GM21786 (cell line): ENCODE measurements at regions not wholly inside any gene's neighbourhood (a gene's known extent, or its start where the extent isn't known, plus 50 kb on each side); places are given as distances from the start of the nearest gene placed in this dataset.
"Not testable (repeated sequence)": the region's sequence is repeated elsewhere in the genome, so short reads cannot be mapped to it uniquely, and the experiment has no call there.

Source experiments
- ATAC-seq: cut with Tn5 transposase; IDR thresholded peaks from one replicate; pipeline ENCODE4 v1.9.1; 2021; ENCODE audit not compliant: unreplicated experiment

DNA sequence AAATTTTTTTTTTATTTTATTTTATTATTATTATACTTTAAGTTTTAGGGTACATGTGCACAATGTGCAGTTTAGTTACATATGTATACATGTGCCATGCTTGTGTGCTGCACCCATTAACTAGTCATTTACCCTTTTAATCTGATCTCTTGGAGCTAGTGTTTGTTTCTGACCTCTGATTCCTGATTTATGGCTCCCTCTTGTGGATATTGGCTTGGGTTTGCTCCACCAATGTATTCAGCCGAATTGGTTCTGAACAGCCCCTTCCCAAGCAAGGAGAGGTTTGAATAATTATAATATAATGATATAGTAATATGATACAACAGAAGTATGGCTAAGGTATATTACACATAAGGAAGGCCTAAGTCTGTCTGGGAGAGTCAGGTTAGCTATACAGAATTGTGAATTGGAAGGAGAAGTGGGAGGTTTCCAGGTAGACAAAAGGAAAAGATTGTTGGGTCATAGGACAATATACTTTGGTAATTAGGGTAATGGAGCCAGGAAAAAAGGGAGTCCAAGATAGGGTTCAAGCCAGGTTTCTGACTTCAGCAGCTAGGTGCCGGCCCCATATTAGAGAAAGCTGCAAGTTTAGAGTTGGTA, 53.1 kb upstream of the HMCN1 start:
- ATAC-seq, result peak; percentile 80

DNA sequence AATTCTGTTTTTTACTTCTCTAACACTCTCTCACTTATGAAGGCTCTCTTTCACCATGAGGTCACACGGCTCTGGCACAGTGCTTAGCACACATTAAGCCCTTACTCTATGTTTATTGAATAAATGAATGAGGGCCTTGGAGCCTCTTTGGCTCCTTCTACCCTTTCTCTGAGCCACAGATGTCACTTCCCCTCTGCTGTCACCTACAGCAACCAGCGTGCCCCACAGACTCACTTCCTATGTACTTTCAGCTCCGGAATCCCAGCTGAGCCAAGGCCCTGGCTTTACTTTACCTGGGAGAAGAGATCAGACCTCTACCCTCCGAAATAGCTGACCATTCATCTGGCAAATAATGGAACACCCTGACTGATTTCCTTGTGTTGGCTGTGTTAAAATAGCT, 53.7 kb upstream of the HMCN1 start:
- no peak for ATAC-seq

DNA sequence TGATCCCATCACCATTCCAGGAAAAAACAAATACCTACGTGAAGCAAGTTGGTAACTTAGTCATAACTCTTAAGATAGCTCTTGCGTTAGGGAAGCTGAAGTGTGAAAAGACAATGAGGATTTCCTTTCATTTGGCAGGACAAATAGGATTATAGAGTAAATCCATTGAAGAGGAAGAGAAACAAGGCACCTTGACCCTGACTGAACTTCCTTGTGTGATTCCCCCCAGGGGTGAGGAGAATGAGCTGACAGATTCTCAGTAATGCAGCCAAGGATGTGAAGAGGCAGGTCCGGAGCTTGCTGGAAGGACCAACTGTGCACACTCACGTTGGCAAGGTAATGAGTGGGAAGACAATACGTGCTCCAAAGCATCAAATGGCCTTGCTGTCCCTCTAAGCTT, 55.0 kb upstream of the HMCN1 start:
- ATAC-seq, result no peak

DNA sequence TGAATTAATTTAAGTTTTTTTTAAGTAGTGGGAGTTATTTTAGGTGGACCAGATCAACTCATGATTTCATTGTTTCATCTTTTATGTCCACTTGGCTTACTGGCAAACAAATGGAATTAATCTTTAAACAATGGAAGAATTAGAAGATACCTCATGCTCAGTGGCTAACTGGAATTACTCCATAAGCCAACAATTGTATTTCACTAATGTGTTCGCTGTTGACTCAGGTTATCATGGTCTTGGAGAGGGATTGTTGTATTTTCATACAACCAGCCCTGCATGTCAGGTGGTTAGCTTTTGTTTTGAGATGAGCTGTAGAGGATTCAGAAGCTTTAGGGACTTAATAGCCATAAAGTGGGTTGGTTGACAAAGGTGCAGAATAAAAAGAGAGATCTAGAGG, 57.2 kb upstream of the HMCN1 start:
- no peak for ATAC-seq

DNA sequence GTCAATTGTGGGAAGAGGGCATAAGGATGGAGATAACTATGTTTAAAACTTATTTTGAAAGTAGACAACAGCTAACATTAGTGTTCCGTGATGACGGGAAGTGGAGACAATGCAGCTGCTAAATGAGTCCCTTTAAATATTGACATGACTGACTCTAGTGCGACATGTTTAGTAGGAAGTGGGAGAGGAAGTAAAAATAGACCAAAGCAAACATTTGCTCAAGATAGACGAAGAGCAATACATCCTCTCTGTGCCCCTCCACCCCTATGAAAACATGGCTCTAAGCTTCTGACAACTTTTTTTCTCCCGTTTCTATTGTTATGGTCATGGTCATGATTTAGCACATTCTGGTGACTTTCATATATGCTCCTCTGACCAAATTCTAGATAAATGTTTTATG, 60.0 kb upstream of the HMCN1 start:
- ATAC-seq, result peak; percentile 70

DNA sequence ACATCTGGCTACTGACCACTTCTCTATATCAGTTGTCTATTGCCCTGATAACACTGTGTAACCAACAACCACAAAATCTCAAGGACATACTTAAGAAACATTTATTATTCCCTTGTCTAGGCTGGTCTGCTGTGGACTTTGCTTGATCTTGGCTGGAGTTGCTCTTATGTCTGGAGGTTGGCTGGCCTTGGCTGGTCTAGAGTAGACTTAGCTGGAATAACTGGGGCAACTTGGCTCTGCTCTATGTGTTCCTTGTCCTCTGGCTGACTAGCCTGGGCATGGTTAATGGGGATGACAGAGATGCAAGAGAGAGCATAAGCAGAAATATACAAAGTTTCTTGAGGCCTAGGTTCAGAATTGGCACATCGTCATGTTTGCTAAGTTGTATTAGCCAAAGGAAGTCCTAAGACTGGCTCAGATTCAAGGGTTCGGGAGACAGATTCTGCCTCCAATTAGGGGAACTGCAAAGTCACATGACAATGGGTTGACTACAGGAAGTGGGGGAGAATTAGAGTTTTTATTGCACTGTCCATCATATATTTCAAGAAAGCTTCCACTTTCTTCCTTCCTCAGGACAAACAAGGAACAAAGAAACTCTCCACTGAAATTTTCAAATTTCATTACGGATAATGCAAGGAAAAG, 61.4 kb upstream of the HMCN1 start:
- ATAC-seq, result no peak

DNA sequence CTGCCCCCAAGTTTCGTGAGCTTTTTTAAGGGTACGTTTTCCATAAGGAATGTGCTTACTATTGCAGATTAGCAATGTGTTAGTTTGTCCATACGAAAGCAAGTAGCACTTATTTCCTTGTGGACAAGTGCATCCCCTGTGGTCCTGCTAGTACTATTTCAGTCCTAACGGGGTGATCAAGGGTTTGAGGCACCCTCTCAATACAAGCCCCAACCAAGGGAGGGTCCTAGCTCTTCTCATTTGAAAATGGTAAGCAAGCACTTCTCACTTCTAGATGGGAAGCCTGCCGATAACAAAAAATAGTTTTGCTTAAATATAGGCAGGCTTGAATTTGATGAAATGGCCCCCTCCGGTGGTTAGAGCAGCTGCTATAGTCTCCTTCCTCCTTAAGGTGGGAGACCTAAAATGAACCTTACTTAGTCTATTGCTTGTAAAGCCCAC, 64.0 kb upstream of the HMCN1 start:
- ATAC-seq, result no peak

DNA sequence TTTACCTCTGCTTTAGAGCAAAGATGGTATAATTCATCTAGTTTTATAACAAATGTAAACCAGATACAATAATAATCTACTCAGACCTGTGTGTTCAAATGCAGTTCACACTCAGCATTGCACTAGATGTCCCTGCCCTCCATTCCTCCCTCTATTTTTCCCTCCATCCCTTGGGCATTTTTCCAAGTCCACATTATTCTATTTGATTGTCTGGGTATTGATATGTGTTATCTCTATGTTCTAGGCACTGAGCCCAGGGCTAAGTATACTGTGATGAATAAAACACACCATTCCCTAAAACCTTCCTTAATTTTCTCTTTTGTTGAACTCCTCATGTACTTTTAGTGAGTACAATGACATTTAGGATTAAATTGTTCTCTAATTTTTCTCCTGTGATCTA, 66.2 kb upstream of the HMCN1 start:
- no peak for ATAC-seq

DNA sequence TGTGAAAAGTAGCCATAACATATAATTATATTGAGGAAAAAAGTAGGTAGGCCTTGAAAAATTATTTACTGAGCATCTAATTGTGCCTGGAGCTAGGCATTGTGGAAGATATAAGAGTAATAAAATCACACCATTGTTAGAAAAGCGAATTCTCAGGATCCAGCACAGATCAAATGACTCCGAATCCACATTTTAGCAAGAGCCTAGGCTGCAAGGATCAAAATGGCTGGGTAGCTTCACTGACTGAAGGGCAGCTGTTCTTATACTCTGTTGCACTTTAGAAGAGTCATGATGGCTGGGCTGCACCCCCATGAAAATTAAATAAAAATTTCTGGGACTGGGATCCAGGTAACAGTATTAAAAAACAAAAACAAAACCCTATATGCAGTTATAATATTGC, 67.6 kb upstream of the HMCN1 start:
- ATAC-seq, result no peak

DNA sequence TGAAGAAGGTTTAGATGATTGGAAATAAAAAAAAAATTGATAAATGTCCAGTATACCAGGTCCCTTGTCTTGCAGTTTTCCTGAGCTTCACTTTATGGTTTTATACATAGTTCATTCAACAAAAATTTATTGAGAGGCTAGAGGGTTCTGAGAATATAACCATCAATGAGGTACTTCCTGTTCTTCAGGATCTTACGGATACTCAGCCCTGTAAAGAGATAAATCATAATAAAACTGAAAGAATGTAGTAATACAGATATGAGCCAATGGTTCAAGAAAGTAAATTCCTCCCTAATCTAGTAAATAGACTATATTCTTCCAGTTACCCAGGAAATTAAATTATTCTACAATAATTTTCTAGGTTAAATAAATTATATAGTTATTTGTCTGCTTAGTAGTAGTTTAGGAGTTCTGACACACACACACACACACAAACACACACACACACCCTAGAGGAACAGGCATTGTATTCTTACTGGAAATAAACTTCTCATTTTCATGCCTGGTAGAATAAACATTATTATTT, 70.4 kb upstream of the HMCN1 start:
- no peak for ATAC-seq

DNA sequence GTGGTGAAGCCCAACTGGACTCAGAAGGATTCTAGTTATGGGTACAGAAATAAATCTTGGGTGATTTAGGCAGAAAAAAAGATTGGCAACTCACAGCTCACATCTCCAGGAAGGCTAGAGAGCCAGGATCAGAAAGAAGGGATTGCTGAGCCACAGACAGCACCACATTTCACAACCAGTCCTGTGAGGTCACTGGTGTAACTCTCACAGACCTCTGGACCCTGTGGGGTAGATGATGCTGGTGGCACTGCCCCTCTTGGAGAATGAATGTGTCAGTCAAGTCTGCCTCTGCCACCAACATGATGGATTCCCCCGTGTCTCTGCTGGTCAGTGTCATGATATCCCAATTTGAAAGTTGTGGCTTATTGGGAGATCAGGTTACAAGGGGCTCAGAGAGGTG, 70.9 kb upstream of the HMCN1 start:
- no peak for ATAC-seq

DNA sequence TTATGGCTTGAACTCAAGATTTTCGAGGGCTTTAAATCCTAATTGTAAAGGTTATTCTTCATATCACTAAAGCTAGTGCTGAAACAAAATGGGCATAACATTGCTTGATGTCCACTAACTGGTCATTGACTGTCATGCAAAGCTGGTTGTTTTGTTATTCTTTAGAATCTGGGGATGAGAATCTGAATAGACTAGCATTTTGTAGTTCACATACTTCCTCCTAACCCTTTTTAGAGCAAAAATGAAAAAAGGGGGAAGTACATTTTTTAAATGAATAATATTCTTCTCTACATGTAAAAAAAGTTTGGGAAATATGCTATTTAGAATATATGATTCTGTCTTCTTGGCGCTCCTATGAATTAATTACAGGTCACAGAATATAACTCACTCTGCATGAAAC, 72.2 kb upstream of the HMCN1 start:
- ATAC-seq, result no peak

DNA sequence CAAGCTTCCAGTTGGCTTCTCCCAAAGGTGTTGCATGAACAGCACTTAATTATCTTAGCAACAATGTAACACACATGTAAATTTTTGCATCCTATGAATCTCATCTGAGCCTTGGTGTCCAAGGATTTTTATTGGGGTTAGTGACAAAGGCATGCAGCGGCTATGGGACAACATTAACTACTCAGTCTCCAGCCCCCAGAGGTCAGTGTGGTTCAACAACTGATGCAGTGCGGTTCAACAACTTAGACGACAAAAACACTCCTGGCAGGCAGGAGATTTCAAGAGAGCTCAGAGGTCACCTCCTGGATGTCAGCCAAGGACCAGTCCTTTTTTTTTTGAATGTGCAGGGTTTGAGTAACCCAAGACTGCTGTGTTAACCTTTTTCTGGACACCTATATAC, 77.5 kb upstream of the HMCN1 start:
- ATAC-seq, result no peak

DNA sequence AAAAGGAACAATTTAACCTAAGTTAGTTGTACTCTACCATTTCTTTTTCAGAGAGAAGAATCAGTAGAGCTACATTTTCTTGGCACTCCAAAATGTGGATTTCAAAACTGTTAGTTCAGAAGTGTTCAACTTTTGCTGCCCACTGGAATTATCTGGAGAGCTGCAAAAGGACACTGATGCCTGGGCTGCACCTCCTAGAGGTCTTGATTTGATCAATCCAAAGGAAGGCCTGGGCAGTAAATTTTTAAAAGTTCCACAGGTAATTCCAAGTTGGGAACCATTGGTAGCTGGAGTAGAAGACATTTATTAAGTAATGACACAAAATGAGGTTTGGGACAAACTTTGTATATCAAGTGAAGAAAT, 79.3 kb upstream of the HMCN1 start:
- ATAC-seq, result no peak

DNA sequence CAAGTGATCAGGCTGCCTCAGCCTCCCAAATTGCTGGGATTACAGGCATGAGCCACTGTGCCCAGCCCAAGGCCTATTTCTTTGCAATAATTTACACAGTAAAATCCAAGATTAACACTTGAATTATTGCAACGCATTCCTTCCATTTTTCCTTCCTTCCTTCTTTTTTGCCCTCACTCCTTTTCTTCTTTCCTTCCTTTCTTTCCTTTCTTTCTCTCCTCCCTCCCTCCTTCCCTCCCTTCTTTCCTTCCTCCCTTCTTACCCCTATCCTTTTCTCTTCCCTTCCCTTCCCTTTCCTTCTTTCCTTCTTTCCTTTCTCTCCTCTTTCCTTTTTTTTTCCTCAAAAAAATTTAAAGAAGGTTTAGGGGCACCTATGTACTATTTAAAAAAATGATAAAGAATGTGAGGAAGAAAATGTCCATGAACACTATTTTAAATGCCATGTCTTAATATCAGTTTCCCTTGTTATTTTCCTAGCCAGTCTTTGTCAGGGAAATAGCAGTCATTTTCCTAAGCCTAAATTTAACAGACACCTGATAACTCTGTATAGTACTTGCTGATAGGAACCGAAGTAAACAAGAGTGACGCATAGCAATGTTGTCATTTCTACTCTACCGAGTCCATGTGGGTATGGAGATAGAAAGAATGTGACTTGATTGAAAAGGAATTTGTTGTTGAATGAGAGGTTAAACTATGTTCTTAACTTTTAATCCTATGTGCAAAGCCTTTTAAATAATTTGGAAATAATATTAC, 79.8 kb upstream of the HMCN1 start:
- no peak for ATAC-seq

DNA sequence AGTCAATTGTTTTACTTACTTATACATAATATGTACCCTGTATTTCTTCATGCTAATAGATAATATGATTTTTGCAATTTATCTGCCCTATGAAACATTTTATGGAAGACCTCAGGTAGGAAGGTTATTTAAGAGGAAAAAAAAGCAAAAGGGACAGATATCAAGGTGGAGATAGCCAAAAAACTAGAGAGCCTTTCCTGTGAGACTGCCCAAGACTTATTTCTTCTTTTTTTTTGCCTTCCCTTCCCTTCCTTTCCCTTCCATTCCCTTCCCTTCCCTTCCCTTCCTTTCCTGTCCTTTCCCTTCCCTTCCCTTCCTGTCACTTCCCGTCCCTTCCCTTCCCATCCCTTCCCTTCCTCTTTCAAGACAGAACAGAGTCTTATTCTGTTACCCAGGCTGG, 80.6 kb upstream of the HMCN1 start:
- no peak for ATAC-seq

DNA sequence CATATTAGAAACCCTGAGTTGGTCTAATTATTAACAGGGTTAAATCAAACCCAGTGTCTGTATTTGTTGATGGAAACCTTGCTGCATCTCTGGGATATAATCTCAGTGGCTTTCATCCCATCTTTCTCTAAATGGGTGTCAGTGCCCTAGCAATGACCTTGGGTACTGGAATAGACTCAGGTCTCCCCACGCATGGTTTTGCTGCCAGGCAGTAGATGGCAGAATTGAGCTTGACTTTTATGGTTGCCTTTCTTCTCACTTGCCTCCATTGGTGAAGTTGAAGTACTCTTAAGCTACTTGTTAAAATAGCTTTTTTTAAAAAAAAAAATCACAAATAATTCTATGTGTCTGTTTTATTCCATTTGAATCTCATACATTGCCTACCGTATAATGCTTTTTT, 81.8 kb upstream of the HMCN1 start:
- ATAC-seq, result no peak

DNA sequence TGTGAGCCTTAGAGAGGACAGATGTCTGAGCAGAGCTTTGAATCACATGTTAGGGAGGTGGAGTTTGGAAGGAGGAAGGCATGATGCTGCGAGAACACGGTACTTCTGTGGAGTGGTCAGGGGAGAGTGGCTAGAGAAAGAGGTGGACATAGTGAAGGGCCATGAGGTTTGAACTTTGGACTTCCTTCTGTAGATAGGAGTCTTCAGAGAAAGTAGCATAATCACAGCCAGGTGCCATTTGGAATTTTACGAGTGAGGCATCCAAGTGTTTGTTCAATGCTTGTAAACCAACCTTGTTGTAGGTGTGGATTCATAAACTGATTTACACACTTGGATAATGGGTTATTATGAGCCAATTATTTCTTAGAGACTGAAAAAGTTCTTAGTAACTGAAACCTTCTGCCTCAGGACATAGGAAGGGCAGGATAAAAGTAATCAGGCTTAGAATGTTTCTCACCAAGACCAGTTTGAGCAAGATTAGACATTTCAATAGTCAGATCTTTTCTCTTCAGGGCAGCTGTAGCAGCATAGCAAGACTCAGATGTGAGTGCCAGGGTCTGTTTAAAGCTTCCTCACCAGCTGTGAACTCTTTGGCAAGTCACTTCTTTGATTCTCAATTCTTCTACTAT, 83.5 kb upstream of the HMCN1 start:
- ATAC-seq, result no peak

DNA sequence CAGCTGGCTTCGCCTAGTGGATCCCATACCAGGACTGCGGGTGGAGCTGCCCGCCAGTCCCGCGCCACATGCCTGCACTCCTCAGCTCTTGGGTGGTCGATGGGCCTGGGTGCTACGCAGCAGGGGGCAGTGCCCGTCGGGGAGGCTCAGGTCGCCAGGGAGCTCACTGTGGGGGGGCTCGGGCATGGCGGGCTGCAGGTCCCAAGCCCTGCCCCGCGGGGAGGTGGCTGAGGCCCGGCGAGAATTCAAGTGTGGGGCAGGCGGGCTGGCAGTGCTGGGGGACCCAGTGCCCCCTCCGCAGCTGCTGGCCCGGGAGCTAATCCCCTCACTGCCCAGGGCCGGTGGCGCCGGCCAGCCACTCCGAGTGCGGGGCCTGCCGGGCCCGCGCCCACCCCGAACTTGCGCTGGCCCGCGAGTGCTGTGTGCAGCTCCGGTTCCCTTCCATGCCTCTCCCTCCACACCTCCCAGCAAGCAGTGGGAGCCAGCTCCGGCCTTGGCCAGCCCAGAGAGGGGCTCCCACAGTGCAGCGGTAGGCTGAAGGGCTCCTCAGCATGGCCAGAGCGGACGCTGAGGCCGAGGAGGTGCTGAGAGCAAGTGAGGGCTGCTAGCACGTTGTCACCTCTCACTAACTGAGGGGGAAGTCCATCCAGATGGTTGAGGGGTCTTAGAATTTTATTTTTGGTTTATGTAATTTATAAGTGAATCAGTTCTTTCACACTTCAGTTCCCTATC, 85.2 kb upstream of the HMCN1 start:
- ATAC-seq, result no peak

DNA sequence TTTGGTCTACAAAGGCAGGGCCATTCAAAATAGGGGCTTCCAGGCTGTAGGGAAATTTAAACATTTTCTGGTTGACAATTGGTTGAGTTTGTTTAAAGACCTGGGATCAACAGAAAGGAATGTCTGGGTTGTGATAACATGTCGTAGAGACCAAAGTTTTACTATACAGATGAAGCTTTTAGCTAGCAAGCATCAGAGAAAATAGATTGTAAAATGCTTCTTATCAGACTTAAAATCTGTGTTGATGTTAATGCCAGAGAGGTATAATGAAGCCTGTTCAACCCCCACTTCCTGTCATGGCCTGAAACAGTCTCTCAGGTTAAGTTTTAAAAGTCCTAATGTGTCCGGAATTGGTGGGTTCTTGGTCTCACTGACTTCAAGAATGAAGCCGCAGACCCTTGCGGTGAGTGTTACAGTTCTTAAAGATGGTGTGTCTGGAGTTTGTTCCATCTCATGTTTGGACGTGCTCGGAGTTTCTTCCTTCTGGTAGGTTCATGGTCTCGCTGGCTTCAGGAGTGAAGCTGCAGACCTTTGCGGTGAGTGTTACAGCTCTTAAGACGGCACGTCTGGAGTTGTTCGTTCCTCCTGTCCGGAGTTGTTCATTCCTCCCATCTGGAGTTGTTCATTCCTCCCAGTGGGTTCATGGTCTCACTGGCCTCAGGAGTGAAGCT, 86.5 kb upstream of the HMCN1 start:
- ATAC-seq, result not testable (repeated sequence)
